GM23338 (cell line): ENCODE measurements at regions not wholly inside any gene's neighbourhood (a gene's known extent, or its start where the extent isn't known, plus 50 kb on each side); places are given as distances from the start of the nearest gene placed in this dataset.

Experiments used
- ATAC-seq: fragments of 200-7000 bp; cut with Tn5 transposase; 3 replicates; pipeline ENCODE4 v1.9.1; 2020
- DNase-seq: peaks from one replicate; pipeline ENCODE4 v3.0.0-alpha.2; 2015; ENCODE audit warnings: low spot score
- H2AFZ ChIP-seq: fragments of 200-600 bp; sonication (generic); 2 replicates; pipeline ENCODE4 v1.8.0; 2016; ENCODE audit warnings: antibody characterized with exemption, mild to moderate bottlenecking, moderate library complexity
- H3F3A ChIP-seq: fragments of 200-600 bp; sonication (generic); replicated peaks from 2 replicates; pipeline ENCODE4 v1.8.0; 2017; ENCODE audit warnings: antibody characterized with exemption, mixed run types, low read depth
- H3K27ac ChIP-seq: fragments of 200-600 bp; sonication (generic); 2 replicates; pipeline ENCODE4 v1.6.1; 2016; ENCODE audit warnings: low read depth
- H3K27me3 ChIP-seq: fragments of 200-600 bp; sonication (generic); 2 replicates; pipeline ENCODE4 v1.8.0; 2016; ENCODE audit warnings: mild to moderate bottlenecking, mixed run types, moderate library complexity; ENCODE audit not compliant: insufficient read depth
- H3K36me3 ChIP-seq: fragments of 200-600 bp; sonication (generic); 2 replicates; pipeline ENCODE4 v1.8.0; 2016; ENCODE audit warnings: mild to moderate bottlenecking; ENCODE audit not compliant: insufficient read depth
- H3K4me1 ChIP-seq: fragments of 200-600 bp; sonication (generic); 2 replicates; pipeline ENCODE4 v1.8.0; 2016; ENCODE audit warnings: mild to moderate bottlenecking, moderate library complexity; ENCODE audit not compliant: insufficient read depth
- H3K4me2 ChIP-seq: fragments of 200-600 bp; sonication (generic); 2 replicates; pipeline ENCODE4 v1.7.1; 2017; ENCODE audit warnings: mixed run types
- H3K4me3 ChIP-seq: fragments of 200-600 bp; sonication (generic); 2 replicates; pipeline ENCODE4 v1.6.1; 2016; ENCODE audit warnings: mixed run types
- H3K79me2 ChIP-seq: fragments of 200-600 bp; sonication (generic); replicated peaks from 2 replicates; pipeline ENCODE4 v1.8.0; 2017; ENCODE audit warnings: mild to moderate bottlenecking; ENCODE audit not compliant: insufficient read depth
- H3K9me2 ChIP-seq: fragments of 200-600 bp; sonication (generic); 2 replicates; pipeline ENCODE4 v1.8.0; 2017; ENCODE audit not compliant: insufficient read depth
- H4K20me1 ChIP-seq: fragments of 200-600 bp; sonication (generic); replicated peaks from 2 replicates; pipeline ENCODE4 v1.8.0; 2017; ENCODE audit warnings: mild to moderate bottlenecking; ENCODE audit not compliant: insufficient read depth
- H3K27ac Mint-ChIP-seq: 2 replicates; pipeline ENCODE4 v1.8.0; 2020; ENCODE audit warnings: inconsistent platforms, mild to moderate bottlenecking, moderate library complexity, mixed read lengths
- H3K27me3 Mint-ChIP-seq: 3 replicates; pipeline ENCODE4 v1.8.0; 2022; ENCODE audit warnings: low read depth, mild to moderate bottlenecking, moderate library complexity, mixed read lengths, inconsistent platforms; ENCODE audit not compliant: insufficient read depth, poor library complexity
- H3K36me3 Mint-ChIP-seq: 3 replicates; pipeline ENCODE4 v1.8.0; 2021; ENCODE audit warnings: low read depth, mild to moderate bottlenecking, inconsistent platforms, moderate library complexity, mixed read lengths
- H3K4me1 Mint-ChIP-seq: 3 replicates; pipeline ENCODE4 v1.8.0; 2020; ENCODE audit warnings: mild to moderate bottlenecking, inconsistent platforms, mixed read lengths
- H3K4me3 Mint-ChIP-seq: 3 replicates; pipeline ENCODE4 v1.8.0; 2021; ENCODE audit warnings: moderate library complexity, mild to moderate bottlenecking, inconsistent platforms, mixed read lengths
- H3K9me3 Mint-ChIP-seq: 3 replicates; pipeline ENCODE4 v1.8.0; 2020; ENCODE audit warnings: moderate library complexity, mild to moderate bottlenecking, inconsistent platforms, mixed read lengths
- CREB1 ChIP-seq: fragments of 250-450 bp; sonication (Bioruptor Pico); IDR thresholded peaks from 2 replicates; pipeline ENCODE4 v1.5.0; 2020; ENCODE audit warnings: low read depth, mild to moderate bottlenecking, moderate library complexity
- EZH2phosphoT487 ChIP-seq: fragments of 200-600 bp; sonication (generic); IDR thresholded peaks from one replicate; pipeline ENCODE4 v1.8.1; 2018; ENCODE audit warnings: antibody characterized with exemption; ENCODE audit not compliant: unreplicated experiment
- NANOG ChIP-seq: IDR thresholded peaks from 2 replicates; pipeline ENCODE4 v1.6.1; 2016; ENCODE audit warnings: antibody characterized with exemption, borderline replicate concordance
- POLR2AphosphoS5 ChIP-seq: IDR thresholded peaks from 2 replicates; pipeline ENCODE4 v1.6.1; 2016; ENCODE audit warnings: antibody characterized with exemption, low read depth
- STAT1 ChIP-seq: IDR thresholded peaks from one replicate; pipeline ENCODE4 v1.6.1; 2016; ENCODE audit warnings: antibody characterized with exemption; ENCODE audit not compliant: unreplicated experiment
- ZNF114 ChIP-seq: fragments of 250-450 bp; sonication (Bioruptor Pico); IDR thresholded peaks from 2 replicates; pipeline ENCODE4 v1.5.0; 2020; ENCODE audit warnings: mild to moderate bottlenecking, moderate library complexity
- TF ChIP-seq, protein P1 (sequence below): fragments of 250-450 bp; sonication (Bioruptor Pico); IDR thresholded peaks from 2 replicates; pipeline ENCODE4 v1.5.0; 2020; ENCODE audit warnings: mild to moderate bottlenecking, moderate library complexity
- TF ChIP-seq, protein P2 (sequence below): IDR thresholded peaks from 2 replicates; pipeline ENCODE4 v1.6.1; 2016; ENCODE audit warnings: antibody characterized with exemption

DNA sequence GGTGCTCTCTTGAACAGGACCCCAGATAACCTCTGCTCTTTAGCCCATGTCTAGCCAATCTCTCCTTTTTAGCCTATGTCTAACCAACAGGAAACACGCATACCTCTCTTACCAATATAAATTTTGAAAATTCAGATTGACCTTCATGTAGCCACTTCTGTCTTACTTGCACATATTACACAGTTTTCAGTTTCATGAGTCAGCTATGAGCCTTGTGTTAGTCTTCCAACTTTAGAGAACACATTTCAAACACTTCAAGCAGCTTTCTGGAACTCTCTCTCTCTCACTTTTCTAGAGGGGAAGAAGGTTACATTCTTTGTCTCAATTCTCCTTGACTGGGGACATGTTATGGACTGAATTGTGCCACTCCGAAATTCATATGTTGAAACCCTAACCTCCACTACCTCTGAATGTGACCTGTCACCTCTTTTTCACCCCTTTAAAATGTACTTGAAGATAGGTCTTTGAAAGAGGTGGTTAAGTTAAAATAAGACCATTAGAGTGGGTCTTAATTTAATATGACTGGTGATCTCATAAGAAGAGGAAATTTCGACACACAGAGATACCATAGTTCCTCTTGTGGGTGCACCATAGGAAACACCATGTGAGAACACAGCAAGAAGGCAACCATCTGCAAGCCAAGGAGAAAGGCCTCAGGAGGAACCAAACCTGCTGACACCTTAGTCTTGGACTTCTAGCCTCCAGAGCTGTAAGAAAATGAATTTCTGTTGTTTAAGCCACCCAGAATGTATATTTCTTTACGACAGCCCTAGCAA, 480.3 kb upstream of the ALCAM start (continued):
- TF ChIP-seq, protein P1, sequence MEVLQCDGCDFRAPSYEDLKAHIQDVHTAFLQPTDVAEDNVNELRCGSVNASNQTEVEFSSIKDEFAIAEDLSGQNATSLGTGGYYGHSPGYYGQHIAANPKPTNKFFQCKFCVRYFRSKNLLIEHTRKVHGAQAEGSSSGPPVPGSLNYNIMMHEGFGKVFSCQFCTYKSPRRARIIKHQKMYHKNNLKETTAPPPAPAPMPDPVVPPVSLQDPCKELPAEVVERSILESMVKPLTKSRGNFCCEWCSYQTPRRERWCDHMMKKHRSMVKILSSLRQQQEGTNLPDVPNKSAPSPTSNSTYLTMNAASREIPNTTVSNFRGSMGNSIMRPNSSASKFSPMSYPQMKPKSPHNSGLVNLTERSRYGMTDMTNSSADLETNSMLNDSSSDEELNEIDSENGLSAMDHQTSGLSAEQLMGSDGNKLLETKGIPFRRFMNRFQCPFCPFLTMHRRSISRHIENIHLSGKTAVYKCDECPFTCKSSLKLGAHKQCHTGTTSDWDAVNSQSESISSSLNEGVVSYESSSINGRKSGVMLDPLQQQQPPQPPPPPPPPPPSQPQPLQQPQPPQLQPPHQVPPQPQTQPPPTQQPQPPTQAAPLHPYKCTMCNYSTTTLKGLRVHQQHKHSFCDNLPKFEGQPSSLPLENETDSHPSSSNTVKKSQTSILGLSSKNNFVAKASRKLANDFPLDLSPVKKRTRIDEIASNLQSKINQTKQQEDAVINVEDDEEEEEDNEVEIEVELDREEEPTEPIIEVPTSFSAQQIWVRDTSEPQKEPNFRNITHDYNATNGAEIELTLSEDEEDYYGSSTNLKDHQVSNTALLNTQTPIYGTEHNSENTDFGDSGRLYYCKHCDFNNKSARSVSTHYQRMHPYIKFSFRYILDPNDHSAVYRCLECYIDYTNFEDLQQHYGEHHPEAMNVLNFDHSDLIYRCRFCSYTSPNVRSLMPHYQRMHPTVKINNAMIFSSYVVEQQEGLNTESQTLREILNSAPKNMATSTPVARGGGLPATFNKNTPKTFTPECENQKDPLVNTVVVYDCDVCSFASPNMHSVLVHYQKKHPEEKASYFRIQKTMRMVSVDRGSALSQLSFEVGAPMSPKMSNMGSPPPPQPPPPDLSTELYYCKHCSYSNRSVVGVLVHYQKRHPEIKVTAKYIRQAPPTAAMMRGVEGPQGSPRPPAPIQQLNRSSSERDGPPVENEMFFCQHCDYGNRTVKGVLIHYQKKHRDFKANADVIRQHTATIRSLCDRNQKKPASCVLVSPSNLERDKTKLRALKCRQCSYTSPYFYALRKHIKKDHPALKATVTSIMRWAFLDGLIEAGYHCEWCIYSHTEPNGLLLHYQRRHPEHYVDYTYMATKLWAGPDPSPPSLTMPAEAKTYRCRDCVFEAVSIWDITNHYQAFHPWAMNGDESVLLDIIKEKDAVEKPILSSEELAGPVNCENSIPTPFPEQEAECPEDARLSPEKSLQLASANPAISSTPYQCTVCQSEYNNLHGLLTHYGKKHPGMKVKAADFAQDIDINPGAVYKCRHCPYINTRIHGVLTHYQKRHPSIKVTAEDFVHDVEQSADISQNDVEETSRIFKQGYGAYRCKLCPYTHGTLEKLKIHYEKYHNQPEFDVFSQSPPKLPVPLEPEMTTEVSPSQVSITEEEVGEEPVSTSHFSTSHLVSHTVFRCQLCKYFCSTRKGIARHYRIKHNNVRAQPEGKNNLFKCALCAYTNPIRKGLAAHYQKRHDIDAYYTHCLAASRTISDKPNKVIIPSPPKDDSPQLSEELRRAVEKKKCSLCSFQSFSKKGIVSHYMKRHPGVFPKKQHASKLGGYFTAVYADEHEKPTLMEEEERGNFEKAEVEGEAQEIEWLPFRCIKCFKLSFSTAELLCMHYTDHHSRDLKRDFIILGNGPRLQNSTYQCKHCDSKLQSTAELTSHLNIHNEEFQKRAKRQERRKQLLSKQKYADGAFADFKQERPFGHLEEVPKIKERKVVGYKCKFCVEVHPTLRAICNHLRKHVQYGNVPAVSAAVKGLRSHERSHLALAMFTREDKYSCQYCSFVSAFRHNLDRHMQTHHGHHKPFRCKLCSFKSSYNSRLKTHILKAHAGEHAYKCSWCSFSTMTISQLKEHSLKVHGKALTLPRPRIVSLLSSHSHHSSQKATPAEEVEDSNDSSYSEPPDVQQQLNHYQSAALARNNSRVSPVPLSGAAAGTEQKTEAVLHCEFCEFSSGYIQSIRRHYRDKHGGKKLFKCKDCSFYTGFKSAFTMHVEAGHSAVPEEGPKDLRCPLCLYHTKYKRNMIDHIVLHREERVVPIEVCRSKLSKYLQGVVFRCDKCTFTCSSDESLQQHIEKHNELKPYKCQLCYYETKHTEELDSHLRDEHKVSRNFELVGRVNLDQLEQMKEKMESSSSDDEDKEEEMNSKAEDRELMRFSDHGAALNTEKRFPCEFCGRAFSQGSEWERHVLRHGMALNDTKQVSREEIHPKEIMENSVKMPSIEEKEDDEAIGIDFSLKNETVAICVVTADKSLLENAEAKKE (CRISPR knock-in tag): no peak
- TF ChIP-seq CREB1 (CRISPR knock-in tag) (no peak), STAT1 (no peak), NANOG (no peak), EZH2phosphoT487 (no peak), ZNF114 (CRISPR knock-in tag) (no peak), POLR2AphosphoS5 (no peak)
- TF ChIP-seq, protein P2, sequence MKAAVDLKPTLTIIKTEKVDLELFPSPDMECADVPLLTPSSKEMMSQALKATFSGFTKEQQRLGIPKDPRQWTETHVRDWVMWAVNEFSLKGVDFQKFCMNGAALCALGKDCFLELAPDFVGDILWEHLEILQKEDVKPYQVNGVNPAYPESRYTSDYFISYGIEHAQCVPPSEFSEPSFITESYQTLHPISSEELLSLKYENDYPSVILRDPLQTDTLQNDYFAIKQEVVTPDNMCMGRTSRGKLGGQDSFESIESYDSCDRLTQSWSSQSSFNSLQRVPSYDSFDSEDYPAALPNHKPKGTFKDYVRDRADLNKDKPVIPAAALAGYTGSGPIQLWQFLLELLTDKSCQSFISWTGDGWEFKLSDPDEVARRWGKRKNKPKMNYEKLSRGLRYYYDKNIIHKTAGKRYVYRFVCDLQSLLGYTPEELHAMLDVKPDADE: no peak

DNA sequence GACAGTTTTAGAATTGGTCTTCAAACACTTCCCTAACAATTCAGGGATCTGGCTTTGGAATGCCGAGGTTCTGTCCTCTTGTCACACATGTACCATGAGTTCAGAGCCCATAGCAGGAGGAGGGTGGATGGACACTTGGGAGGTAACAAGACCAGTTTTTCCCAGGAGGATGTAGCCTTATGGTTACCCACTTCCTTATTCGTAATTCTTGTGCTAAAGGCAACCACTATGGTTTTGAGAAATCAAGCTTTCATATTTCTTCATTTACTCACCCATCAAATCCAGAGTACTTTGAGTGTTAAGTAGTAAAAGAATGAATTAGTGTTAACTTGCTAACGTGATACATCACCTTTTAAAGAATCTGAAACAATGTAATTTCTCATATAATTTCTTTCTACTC, 479.6 kb upstream of the ALCAM start:
- Mint-ChIP-seq H3K4me3 (no peak overlapping the region), H3K9me3 (peaks cover 1% of the 10 kb centered on the region; the same call in 1 of the 3 replicates), H3K36me3 (peaks cover 4% of the 10 kb centered on the region; the same call in 1 of the 3 replicates), H3K4me1 (peaks cover 11% of the 10 kb centered on the region; the same call in 2 of the 3 replicates), H3K27ac (no peak overlapping the region), H3K27me3 (no peaks in the 10 kb centered on the region)
- Histone ChIP-seq H2AFZ (no peak overlapping the region), H3K4me3 (no peak overlapping the region), H3K4me2 (no peak overlapping the region), H3K4me1 (peaks cover 6% of the 10 kb centered on the region; the same call in 1 of the 2 replicates), H4K20me1 (no peaks in the 10 kb centered on the region), H3F3A (no peaks in the 10 kb centered on the region), H3K27me3 (no peaks in the 10 kb centered on the region), H3K9me2 (peaks cover 10% of the 10 kb centered on the region; the same call in 1 of the 2 replicates), H3K79me2 (no peaks in the 10 kb centered on the region), H3K36me3 (no peaks in the 10 kb centered on the region), H3K27ac (no peak overlapping the region)
- DNase-seq (no peak), ATAC-seq (no peak)
- TF ChIP-seq, protein P1 (CRISPR knock-in tag): no peak
